Spinal cord (tissue), 9 donors: ENCODE measurements at regions not wholly inside any gene's neighbourhood (a gene's known extent, or its start where the extent isn't known, plus 50 kb on each side); places are given as distances from the start of the nearest gene placed in this dataset.

ENCODE experiments used
- DNase-seq, 6 donors: peaks; one replicate each; pipeline versions ENCODE4 v3.0.0 to v3.0.0-alpha.2; 2013 to 2015; ENCODE audit warnings: low spot score in 6 of 6, low read depth in 4 of 6
- H3K27ac ChIP-seq: one replicate; pipeline ENCODE4 v1.5.1; 2013; ENCODE audit warnings: low read depth, low read length, control low read depth
- H3K27me3 ChIP-seq: one replicate; pipeline ENCODE4 v1.6.1; 2013; ENCODE audit warnings: low read length; ENCODE audit not compliant: control insufficient read depth, insufficient read depth
- H3K36me3 ChIP-seq: one replicate; pipeline ENCODE4 v1.6.1; 2013; ENCODE audit warnings: low read length; ENCODE audit not compliant: control insufficient read depth, insufficient read depth
- H3K4me1 ChIP-seq: one replicate; pipeline ENCODE4 v1.6.1; 2013; ENCODE audit warnings: low read length; ENCODE audit not compliant: control insufficient read depth, insufficient read depth
- H3K4me3 ChIP-seq: one replicate; pipeline ENCODE4 v1.5.1; 2013; ENCODE audit warnings: low read depth, low read length, control low read depth
- H3K9me3 ChIP-seq: one replicate; pipeline ENCODE4 v1.6.1; 2013; ENCODE audit warnings: low read length; ENCODE audit not compliant: control insufficient read depth, insufficient read depth
- WGBS: methylation state at CpG from one replicate; pipeline ENCODE4 v1.1.5; 2013; ENCODE audit warnings: missing lambda C conversion rate; ENCODE audit not compliant: insufficient coverage; 5-methylcytosine and 5-hydroxymethylcytosine counted together
- donor health status: healthy.

GRCh38 chr1:65039508-65039907 lies 73.2 kb upstream of the JAK1 start:
- Histone ChIP-seq H3K27me3 (no peaks in the 10 kb centered on the region), H3K36me3 (no peaks in the 10 kb centered on the region), H3K27ac (no peak overlapping the region), H3K4me1 (no peaks in the 10 kb centered on the region), H3K4me3 (no peak overlapping the region), H3K9me3 (no peaks in the 10 kb centered on the region)
- 80% methylated on average over 1 of the region's 2 CpGs for WGBS
- DNase-seq, result no peak

- no peak overlapping the region for H3K27ac ChIP-seq
- H3K27me3 ChIP-seq, result no peaks in the 10 kb centered on the region
- H3K36me3 ChIP-seq, result no peaks in the 10 kb centered on the region
- no peak for DNase-seq
- H3K4me3 ChIP-seq, result no peak overlapping the region
- H3K9me3 ChIP-seq, result no peaks in the 10 kb centered on the region
- H3K4me1 ChIP-seq, result no peaks in the 10 kb centered on the region
- WGBS, result no CpG with 5 or more reads among the region's 4 CpGs
Measured at GRCh38 chr1:65042467-65042866, 76.1 kb upstream of the JAK1 start.

GRCh38 chr1:65044411-65044810 lies 78.1 kb upstream of the JAK1 start:
- H3K9me3 ChIP-seq, result no peaks in the 10 kb centered on the region
- H3K4me1 ChIP-seq, result no peaks in the 10 kb centered on the region
- H3K36me3 ChIP-seq, result no peaks in the 10 kb centered on the region
- no peak overlapping the region for H3K4me3 ChIP-seq
- no peak overlapping the region for H3K27ac ChIP-seq
- 92% methylated on average over 5 of the region's 5 CpGs for whole genome bisulfite sequencing
- no peak for DNase-seq
- no peaks in the 10 kb centered on the region for H3K27me3 ChIP-seq

- no peak for DNase-seq
- no peaks in the 10 kb centered on the region for H3K4me1 ChIP-seq
- no peaks in the 10 kb centered on the region for H3K9me3 ChIP-seq
- no peak overlapping the region for H3K27ac ChIP-seq
- H3K27me3 ChIP-seq, result no peaks in the 10 kb centered on the region
- no peak overlapping the region for H3K4me3 ChIP-seq
- WGBS, result 74% methylated on average over 3 of the region's 4 CpGs
- H3K36me3 ChIP-seq, result no peaks in the 10 kb centered on the region
Measured at GRCh38 chr1:65045022-65045817, 78.9 kb upstream of the JAK1 start.

- Histone ChIP-seq H3K27ac (no peak overlapping the region), H3K36me3 (peaks cover 4% of the 10 kb centered on the region), H3K4me1 (no peaks in the 10 kb centered on the region), H3K27me3 (no peaks in the 10 kb centered on the region), H3K9me3 (no peaks in the 10 kb centered on the region), H3K4me3 (no peak overlapping the region)
- DNase-seq, result no peak
- WGBS, result 20% methylated on average over 1 of the region's 6 CpGs
Measured at GRCh38 chr1:65048335-65048734, 82.0 kb upstream of the JAK1 start.

GRCh38 chr1:65049941-65050713 lies 83.8 kb upstream of the JAK1 start:
- no peak overlapping the region for H3K27ac ChIP-seq
- WGBS, result 94% methylated on average over 4 of the region's 5 CpGs
- H3K27me3 ChIP-seq, result no peaks in the 10 kb centered on the region
- H3K36me3 ChIP-seq, result peaks cover 4% of the 10 kb centered on the region
- H3K9me3 ChIP-seq, result no peaks in the 10 kb centered on the region
- H3K4me1 ChIP-seq, result no peaks in the 10 kb centered on the region
- DNase-seq, result no peak
- H3K4me3 ChIP-seq, result no peak overlapping the region

GRCh38 chr1:65050735-65051134 lies 84.4 kb upstream of the JAK1 start:
- Histone ChIP-seq H3K27ac (no peak overlapping the region), H3K36me3 (peaks cover 4% of the 10 kb centered on the region), H3K4me1 (no peaks in the 10 kb centered on the region), H3K4me3 (no peak overlapping the region), H3K27me3 (no peaks in the 10 kb centered on the region), H3K9me3 (no peaks in the 10 kb centered on the region)
- WGBS, result 100% methylated on average over 1 of the region's 2 CpGs
- DNase-seq, result no peak

GRCh38 chr1:65054481-65054880 lies 88.1 kb upstream of the JAK1 start:
- no peaks in the 10 kb centered on the region for H3K4me1 ChIP-seq
- peaks cover 20% of the 10 kb centered on the region for H3K36me3 ChIP-seq
- no peak for DNase-seq
- WGBS, result 100% methylated on average over 1 of the region's 3 CpGs
- no peak overlapping the region for H3K4me3 ChIP-seq
- H3K27me3 ChIP-seq, result no peaks in the 10 kb centered on the region
- H3K27ac ChIP-seq, result no peak overlapping the region
- H3K9me3 ChIP-seq, result no peaks in the 10 kb centered on the region

GRCh38 chr1:65055747-65056146 lies 89.4 kb upstream of the JAK1 start:
- H3K27me3 ChIP-seq, result no peaks in the 10 kb centered on the region
- no peak for DNase-seq
- H3K9me3 ChIP-seq, result no peaks in the 10 kb centered on the region
- no peak overlapping the region for H3K27ac ChIP-seq
- H3K4me1 ChIP-seq, result no peaks in the 10 kb centered on the region
- no CpG with 5 or more reads among the region's 2 CpGs for WGBS
- no peak overlapping the region for H3K4me3 ChIP-seq
- peaks cover 20% of the 10 kb centered on the region for H3K36me3 ChIP-seq

- Histone ChIP-seq H3K27ac (no peak overlapping the region), H3K27me3 (no peaks in the 10 kb centered on the region), H3K36me3 (peaks cover 20% of the 10 kb centered on the region), H3K4me3 (no peak overlapping the region), H3K9me3 (no peaks in the 10 kb centered on the region), H3K4me1 (no peaks in the 10 kb centered on the region)
- DNase-seq, result no peak
- WGBS, result no CpG with 5 or more reads among the region's 1 CpG
Measured at GRCh38 chr1:65056234-65056633, 89.9 kb upstream of the JAK1 start.
